ENCODE measurements at regions not wholly inside any gene's neighbourhood (a gene's known extent, or its start where the extent isn't known, plus 50 kb on each side); places are given as distances from the start of the nearest gene placed in this dataset.

GRCh38 chr7:24143547-24143946 lies 140.4 kb upstream of the NPY start:
- no peaks in the 10 kb centered on the region for H3K27me3 ChIP-seq (ENCODE audit: control insufficient read depth, insufficient read depth, low read length)
- H2AFZ ChIP-seq (replicated peaks; ENCODE audit: low read length, poor library complexity): no peak overlapping the region
- ChIA-PET CTCF (no interaction called here), POLR2A (ENCODE audit: unreplicated experiment) (no interaction called here)
- H3K27ac ChIP-seq (ENCODE audit: insufficient read depth, low read length): no peak overlapping the region
- H3K9me1 ChIP-seq (ENCODE audit: insufficient read depth, low read length): no peaks in the 10 kb centered on the region
- H3K79me1 ChIP-seq (ENCODE audit: low read depth in 1 of 2, low read length in 2 of 2): no peaks in the 10 kb centered on the region
- no peak overlapping the region for H3K23ac ChIP-seq (ENCODE audit: low read depth, low read length)
- no peak overlapping the region for H2BK15ac ChIP-seq (ENCODE audit: low read depth, low read length)
- no peak overlapping the region for H2BK20ac ChIP-seq (ENCODE audit: low read depth, low read length)
- H2BK120ac ChIP-seq (ENCODE audit: low read depth, low read length): no peak overlapping the region
- no peaks in the 10 kb centered on the region for H3K9me3 ChIP-seq (ENCODE audit: control insufficient read depth, insufficient read depth, low read length)
- H3K56ac ChIP-seq (ENCODE audit: extremely low read depth, insufficient read depth, low read length): no peak overlapping the region
- H3K4me3 ChIP-seq (ENCODE audit: insufficient read depth, low read depth, low read length): no peak overlapping the region
- no peak overlapping the region for H4K8ac ChIP-seq (ENCODE audit: low read depth in 2 of 2, low read length in 2 of 2)
- no peaks in the 10 kb centered on the region for H4K20me1 ChIP-seq (ENCODE audit: insufficient read depth, low read length)
- H4K91ac ChIP-seq (ENCODE audit: insufficient read depth, low read depth, low read length): no peak overlapping the region
- in situ Hi-C loops (cut with MboI; ENCODE audit: low sequenced_read_pairs): no loop called here
- no peaks in the 10 kb centered on the region for H3K4me1 ChIP-seq (ENCODE audit: control insufficient read depth, insufficient read depth, low read length)
- ATAC-seq (ENCODE audit: low read depth): no peak
- H3K4ac ChIP-seq (ENCODE audit: low read depth, low read length): no peak overlapping the region
- DNase-seq: no peak
- H4K5ac ChIP-seq (ENCODE audit: low read depth, low read length): no peak overlapping the region
- H3K18ac ChIP-seq (ENCODE audit: low read depth, low read length): no peak overlapping the region
- H3K4me2 ChIP-seq (ENCODE audit: low read depth, low read length): no peak overlapping the region
- H3K9ac ChIP-seq (ENCODE audit: low read depth, low read length): no peak overlapping the region
- BruUV-seq (replicated peaks): no TSS peak
- no peak overlapping the region for H2AK9ac ChIP-seq (replicated peaks; ENCODE audit: low read depth, low read length, poor library complexity)
- H2AK5ac ChIP-seq (ENCODE audit: low read depth, low read length): no peak overlapping the region
- no peaks in the 10 kb centered on the region for H3K36me3 ChIP-seq (ENCODE audit: control insufficient read depth, insufficient read depth, low read length)
- no peak overlapping the region for H3K14ac ChIP-seq (replicated peaks; ENCODE audit: low read depth, low read length)
- no peak for TF ChIP-seq CTCF (conservative IDR thresholded peaks at IDR 0.05; ENCODE audit: low read depth, low read length)
- no peak for TF ChIP-seq CEBPB (IDR thresholded peaks at IDR 0.05; ENCODE audit: low read depth, low read length)
- dilution Hi-C loops (cut with HindIII; ENCODE audit: low sequenced_read_pairs, unreplicated experiment): no loop called here
- no peak overlapping the region for H2BK5ac ChIP-seq (ENCODE audit: low read depth, low read length, poor library complexity, severe bottlenecking)
- 44% methylated on average over 2 of the region's 4 CpGs; no CpG with 5 or more reads in 1 of the 2 experiments for WGBS, 2 experiments (ENCODE audit: extremely low coverage in 2 of 2, insufficient read length in 1 of 2)
- intact Hi-C loops (cut with micrococcal nuclease): no loop called here

Data from IMR-90 (cell line).